ENCODE measurements at regions not wholly inside any gene's neighbourhood (a gene's known extent, or its start where the extent isn't known, plus 50 kb on each side); places are given as distances from the start of the nearest gene placed in this dataset.

GRCh38 chr13:58994077-58994476 is 1169.7 kb downstream of the DIAPH3 start:
- no peak for DNase-seq (ENCODE audit: low spot score)
- no peak for ATAC-seq (ENCODE audit: insufficient number of reproducible peaks, low FRiP score, low read depth)
- no peaks in the 10 kb centered on the region for H3K27me3 ChIP-seq (replicated peaks; ENCODE audit: insufficient read depth)
- H3K4me1 ChIP-seq (ENCODE audit: control insufficient read depth in 1 of 2, low read depth in 2 of 2) = no peaks in the 10 kb centered on the region
- H3K36me3 ChIP-seq = no peaks in the 10 kb centered on the region
- no peak overlapping the region for H3K4me3 ChIP-seq
- TF ChIP-seq CTCF (IDR thresholded peaks at IDR 0.05) = no peak
- H3K9me3 ChIP-seq = no peaks in the 10 kb centered on the region
- H3K27ac ChIP-seq = no peak overlapping the region

- no peak for TF ChIP-seq CTCF (IDR thresholded peaks at IDR 0.05)
- no peak overlapping the region for H3K27ac ChIP-seq
- H3K9me3 ChIP-seq = no peaks in the 10 kb centered on the region
- H3K4me1 ChIP-seq (ENCODE audit: control insufficient read depth in 1 of 2, low read depth in 2 of 2) = no peaks in the 10 kb centered on the region
- no peaks in the 10 kb centered on the region for H3K36me3 ChIP-seq
- DNase-seq (ENCODE audit: low spot score) (no peak), ATAC-seq (ENCODE audit: insufficient number of reproducible peaks, low FRiP score, low read depth) (no peak)
- H3K27me3 ChIP-seq (replicated peaks; ENCODE audit: insufficient read depth) = no peaks in the 10 kb centered on the region
- no peak overlapping the region for H3K4me3 ChIP-seq
These were observed 1169.0 kb downstream of the DIAPH3 start for GRCh38 chr13:58994777-58995176.

- H3K4me3 ChIP-seq = no peak overlapping the region
- no peak for ATAC-seq (ENCODE audit: insufficient number of reproducible peaks, low FRiP score, low read depth)
- TF ChIP-seq CTCF (IDR thresholded peaks at IDR 0.05) = no peak
- no peaks in the 10 kb centered on the region for H3K9me3 ChIP-seq
- no peaks in the 10 kb centered on the region for H3K4me1 ChIP-seq (ENCODE audit: control insufficient read depth in 1 of 2, low read depth in 2 of 2)
- DNase-seq (ENCODE audit: low spot score) = no peak
- no peaks in the 10 kb centered on the region for H3K36me3 ChIP-seq
- no peaks in the 10 kb centered on the region for H3K27me3 ChIP-seq (replicated peaks; ENCODE audit: insufficient read depth)
- H3K27ac ChIP-seq = no peak overlapping the region
These were observed 1165.0 kb downstream of the DIAPH3 start for GRCh38 chr13:58998716-58999115.

- Histone ChIP-seq H3K4me1 (ENCODE audit: control insufficient read depth in 1 of 2, low read depth in 2 of 2) (no peaks in the 10 kb centered on the region), H3K27me3 (replicated peaks; ENCODE audit: insufficient read depth) (no peaks in the 10 kb centered on the region), H3K36me3 (no peaks in the 10 kb centered on the region), H3K27ac (no peak overlapping the region), H3K4me3 (no peak overlapping the region), H3K9me3 (no peaks in the 10 kb centered on the region)
- TF ChIP-seq CTCF (IDR thresholded peaks at IDR 0.05) = no peak
- ATAC-seq (ENCODE audit: insufficient number of reproducible peaks, low FRiP score, low read depth) = no peak
- no peak for DNase-seq (ENCODE audit: low spot score)
These were observed 1163.9 kb downstream of the DIAPH3 start for GRCh38 chr13:58999851-59000250.

- no peak for TF ChIP-seq CTCF (IDR thresholded peaks at IDR 0.05)
- DNase-seq (ENCODE audit: low spot score) (no peak), ATAC-seq (ENCODE audit: insufficient number of reproducible peaks, low FRiP score, low read depth) (no peak)
- Histone ChIP-seq H3K27ac (no peak overlapping the region), H3K9me3 (no peaks in the 10 kb centered on the region), H3K27me3 (replicated peaks; ENCODE audit: insufficient read depth) (no peaks in the 10 kb centered on the region), H3K36me3 (no peaks in the 10 kb centered on the region), H3K4me3 (no peak overlapping the region), H3K4me1 (ENCODE audit: control insufficient read depth in 1 of 2, low read depth in 2 of 2) (no peaks in the 10 kb centered on the region)
These were observed 1163.0 kb downstream of the DIAPH3 start for GRCh38 chr13:59000770-59001169.

Measured in thoracic aorta (tissue), 2 donors.